ENCODE measurements at regions not wholly inside any gene's neighbourhood (a gene's known extent, or its start where the extent isn't known, plus 50 kb on each side); places are given as distances from the start of the nearest gene placed in this dataset.
"Not testable (repeated sequence)": the region's sequence is repeated elsewhere in the genome, so short reads cannot be mapped to it uniquely, and the experiment has no call there.

DNA sequence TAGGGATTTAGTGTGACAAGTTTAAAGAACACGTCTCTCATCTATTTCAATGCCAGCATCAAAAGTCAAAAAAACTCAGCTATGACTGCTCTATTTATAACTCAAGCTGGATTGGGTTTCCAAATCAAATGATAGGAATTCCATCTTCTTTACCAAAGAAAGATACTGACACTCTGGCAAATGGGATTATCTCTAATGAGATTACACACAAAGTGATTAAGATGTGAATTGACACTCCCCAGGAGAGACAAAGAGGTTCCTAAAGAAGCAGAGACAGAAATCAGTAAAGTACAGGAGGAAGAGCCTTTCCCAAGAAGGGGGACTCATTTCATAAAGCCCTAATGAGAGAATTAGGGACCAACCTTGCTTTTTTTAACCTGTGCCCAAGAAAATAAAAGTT is 92.1 kb downstream of the ID4 start:
- TF ChIP-seq, protein P1, sequence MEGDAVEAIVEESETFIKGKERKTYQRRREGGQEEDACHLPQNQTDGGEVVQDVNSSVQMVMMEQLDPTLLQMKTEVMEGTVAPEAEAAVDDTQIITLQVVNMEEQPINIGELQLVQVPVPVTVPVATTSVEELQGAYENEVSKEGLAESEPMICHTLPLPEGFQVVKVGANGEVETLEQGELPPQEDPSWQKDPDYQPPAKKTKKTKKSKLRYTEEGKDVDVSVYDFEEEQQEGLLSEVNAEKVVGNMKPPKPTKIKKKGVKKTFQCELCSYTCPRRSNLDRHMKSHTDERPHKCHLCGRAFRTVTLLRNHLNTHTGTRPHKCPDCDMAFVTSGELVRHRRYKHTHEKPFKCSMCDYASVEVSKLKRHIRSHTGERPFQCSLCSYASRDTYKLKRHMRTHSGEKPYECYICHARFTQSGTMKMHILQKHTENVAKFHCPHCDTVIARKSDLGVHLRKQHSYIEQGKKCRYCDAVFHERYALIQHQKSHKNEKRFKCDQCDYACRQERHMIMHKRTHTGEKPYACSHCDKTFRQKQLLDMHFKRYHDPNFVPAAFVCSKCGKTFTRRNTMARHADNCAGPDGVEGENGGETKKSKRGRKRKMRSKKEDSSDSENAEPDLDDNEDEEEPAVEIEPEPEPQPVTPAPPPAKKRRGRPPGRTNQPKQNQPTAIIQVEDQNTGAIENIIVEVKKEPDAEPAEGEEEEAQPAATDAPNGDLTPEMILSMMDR (IDR thresholded peaks at IDR 0.05; ENCODE audit: insufficient read depth, low read depth, low read length, missing control alignments), result no peak
- no peak overlapping the region for H3K4me3 ChIP-seq (ENCODE audit: low read depth, low read length)
- no peak for DNase-seq (ENCODE audit: low read depth)

DNA sequence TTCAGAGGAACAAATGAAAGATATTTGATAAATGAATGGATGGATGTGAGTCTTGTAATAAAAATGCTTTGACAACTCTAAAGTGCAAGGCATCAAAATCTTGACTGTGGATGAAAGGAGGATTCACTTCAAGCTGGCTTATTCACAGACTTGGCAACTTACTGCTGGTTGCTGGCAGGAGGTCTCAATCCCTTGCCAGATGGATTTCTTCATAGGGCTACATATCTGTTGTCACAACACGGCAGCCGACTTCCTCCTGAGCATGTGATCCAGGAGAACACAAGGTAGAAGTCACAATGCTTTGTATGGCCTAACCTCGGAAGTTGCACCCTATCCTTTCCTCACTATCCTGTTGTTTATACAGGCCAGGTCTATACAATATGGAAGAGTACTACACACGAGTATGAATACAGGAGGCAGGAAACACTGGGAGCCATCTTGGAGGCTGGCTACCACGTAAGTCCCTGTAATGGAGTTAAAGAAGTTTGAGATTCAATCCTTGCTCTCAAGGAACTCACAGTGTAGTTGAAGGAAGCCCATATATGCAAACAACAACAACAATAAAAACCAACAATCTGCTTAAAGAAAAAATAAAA is 97.9 kb downstream of the ID4 start:
- H3K4me3 ChIP-seq (ENCODE audit: low read depth, low read length), result no peak overlapping the region
- DNase-seq (ENCODE audit: low read depth), result no peak
- TF ChIP-seq, protein P1 (IDR thresholded peaks at IDR 0.05; ENCODE audit: insufficient read depth, low read depth, low read length, missing control alignments), result no peak

- DNase-seq (ENCODE audit: low read depth), result not testable (repeated sequence)
Observed at GRCh38 chr6:19939321-19939720, 102.2 kb downstream of the ID4 start.

DNA sequence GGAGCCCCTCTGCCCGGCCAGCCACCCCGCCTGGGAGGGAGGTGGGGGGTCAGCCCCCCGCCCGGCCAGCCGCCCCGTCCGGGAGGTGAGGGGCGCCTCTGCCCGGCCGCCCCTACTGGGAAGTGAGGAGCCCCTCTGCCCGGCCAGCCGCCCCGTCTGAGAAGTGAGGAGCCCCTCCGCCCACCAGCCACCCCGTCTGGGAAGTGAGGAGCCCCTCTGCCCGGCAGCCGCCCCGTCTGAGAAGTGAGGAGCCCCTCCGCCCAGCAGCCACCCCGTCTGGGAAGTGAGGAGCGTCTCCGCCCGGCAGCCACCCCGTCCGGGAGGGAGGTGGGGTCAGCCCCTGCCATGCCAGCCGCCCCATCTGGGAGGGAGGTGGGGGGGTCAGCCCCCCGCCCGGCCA is 102.8 kb downstream of the ID4 start:
- not testable (repeated sequence) for H3K4me3 ChIP-seq (ENCODE audit: low read depth, low read length); DNase-seq (ENCODE audit: low read depth)

More at GRCh38 chr6:19939321-19939720, 102.2 kb downstream of the ID4 start:
- H3K4me3 ChIP-seq (ENCODE audit: low read depth, low read length), result not testable (repeated sequence)

GRCh38 chr6:19943042-19943441 is 105.9 kb downstream of the ID4 start:
- no peak overlapping the region for H3K4me3 ChIP-seq (ENCODE audit: low read depth, low read length)
- TF ChIP-seq, protein P1 (IDR thresholded peaks at IDR 0.05; ENCODE audit: insufficient read depth, low read depth, low read length, missing control alignments), result no peak

GRCh38 chr6:19945843-19946358 is 108.7 kb downstream of the ID4 start:
- TF ChIP-seq, protein P1 (IDR thresholded peaks at IDR 0.05; ENCODE audit: insufficient read depth, low read depth, low read length, missing control alignments), result no peak
- no peak for DNase-seq (ENCODE audit: low read depth)
- no peak overlapping the region for H3K4me3 ChIP-seq (ENCODE audit: low read depth, low read length)

More at GRCh38 chr6:19943042-19943441, 105.9 kb downstream of the ID4 start:
- no peak for DNase-seq (ENCODE audit: low read depth)

DNA sequence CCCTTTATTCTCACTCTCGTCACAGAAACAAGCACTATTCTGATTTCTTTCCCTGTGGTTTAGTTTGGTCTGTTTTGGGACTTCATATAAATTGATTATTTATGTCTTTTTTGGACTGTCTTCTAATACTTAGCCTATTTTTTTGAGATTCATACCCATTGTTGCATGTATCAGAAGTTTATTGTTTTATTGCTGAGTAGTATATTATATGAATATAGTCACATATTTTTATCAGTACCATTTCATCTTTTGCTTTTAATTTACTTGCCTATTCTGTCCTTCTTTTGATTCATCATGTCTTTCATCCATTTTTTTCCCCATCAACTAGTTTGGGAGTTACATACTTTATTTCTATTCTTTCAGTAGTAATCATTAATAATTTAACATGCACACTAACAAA is 112.0 kb downstream of the ID4 start:
- TF ChIP-seq, protein P1 (IDR thresholded peaks at IDR 0.05; ENCODE audit: insufficient read depth, low read depth, low read length, missing control alignments), result no peak
- no peak overlapping the region for H3K4me3 ChIP-seq (ENCODE audit: low read depth, low read length)
- DNase-seq (ENCODE audit: low read depth), result no peak

GRCh38 chr6:19964115-19964514 is 126.9 kb downstream of the ID4 start:
- no peak for DNase-seq (ENCODE audit: low read depth)
- TF ChIP-seq, protein P1 (IDR thresholded peaks at IDR 0.05; ENCODE audit: insufficient read depth, low read depth, low read length, missing control alignments), result no peak
- no peak overlapping the region for H3K4me3 ChIP-seq (ENCODE audit: low read depth, low read length)
